ENCODE measurements at regions not wholly inside any gene's neighbourhood (a gene's known extent, or its start where the extent isn't known, plus 50 kb on each side); places are given as distances from the start of the nearest gene placed in this dataset.

GRCh38 chr1:209403921-209404320 is 179.6 kb upstream of the CAMK1G start:
- TF ChIP-seq FOXM1 (IDR thresholded peaks at IDR 0.05; ENCODE audit: borderline replicate concordance, low read depth) (no peak), REST (IDR thresholded peaks at IDR 0.05; ENCODE audit: low read depth) (no peak), EGR1 (IDR thresholded peaks at IDR 0.05) (no peak), MAX (IDR thresholded peaks at IDR 0.05) (no peak), TCF12 (IDR thresholded peaks at IDR 0.05; ENCODE audit: low read depth) (no peak), NFIC (IDR thresholded peaks at IDR 0.05) (no peak), TAF1 (IDR thresholded peaks at IDR 0.05; ENCODE audit: low read depth) (no peak), ZBTB7A (IDR thresholded peaks at IDR 0.05; ENCODE audit: low read depth) (no peak), TEAD4 (IDR thresholded peaks at IDR 0.05) (no peak), CREB1 (IDR thresholded peaks at IDR 0.05; ENCODE audit: low read depth) (no peak), RAD21 (IDR thresholded peaks at IDR 0.05; ENCODE audit: low read depth) (no peak), CEBPB (IDR thresholded peaks at IDR 0.05) (no peak)
- TF ChIP-seq, protein P1, sequence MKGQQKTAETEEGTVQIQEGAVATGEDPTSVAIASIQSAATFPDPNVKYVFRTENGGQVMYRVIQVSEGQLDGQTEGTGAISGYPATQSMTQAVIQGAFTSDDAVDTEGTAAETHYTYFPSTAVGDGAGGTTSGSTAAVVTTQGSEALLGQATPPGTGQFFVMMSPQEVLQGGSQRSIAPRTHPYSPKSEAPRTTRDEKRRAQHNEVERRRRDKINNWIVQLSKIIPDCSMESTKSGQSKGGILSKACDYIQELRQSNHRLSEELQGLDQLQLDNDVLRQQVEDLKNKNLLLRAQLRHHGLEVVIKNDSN (IDR thresholded peaks at IDR 0.05), result no peak

DNA sequence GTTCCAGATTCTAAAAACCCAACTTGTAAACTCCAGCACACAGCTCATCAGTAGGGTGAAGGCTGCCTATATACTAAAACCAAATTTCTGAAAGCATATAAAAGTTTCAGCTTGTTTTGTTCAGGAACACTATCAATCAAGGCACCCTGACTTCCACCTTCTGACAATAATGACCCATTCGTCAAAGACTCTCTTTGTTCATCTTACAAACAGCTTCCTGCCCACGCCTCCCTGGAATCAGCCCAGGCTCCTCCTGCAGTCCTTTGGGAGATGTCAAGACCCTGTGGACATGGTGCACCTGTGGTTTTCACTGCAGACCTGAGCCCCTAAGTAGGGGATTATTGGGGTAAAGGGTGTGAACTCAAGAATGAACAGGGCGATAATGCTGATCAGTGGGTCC is 178.9 kb upstream of the CAMK1G start:
- TF ChIP-seq MAX (IDR thresholded peaks at IDR 0.05), result no peak
- no peak for TF ChIP-seq EGR1 (IDR thresholded peaks at IDR 0.05)
- no peak for TF ChIP-seq NFIC (IDR thresholded peaks at IDR 0.05)
- TF ChIP-seq REST (IDR thresholded peaks at IDR 0.05; ENCODE audit: low read depth), result no peak
- TF ChIP-seq TEAD4 (IDR thresholded peaks at IDR 0.05), result no peak
- no peak for TF ChIP-seq TAF1 (IDR thresholded peaks at IDR 0.05; ENCODE audit: low read depth)
- no peak for TF ChIP-seq YY1 (IDR thresholded peaks at IDR 0.05; ENCODE audit: low read depth)
- no peak for TF ChIP-seq FOXM1 (IDR thresholded peaks at IDR 0.05; ENCODE audit: borderline replicate concordance, low read depth)
- TF ChIP-seq, protein P1 (IDR thresholded peaks at IDR 0.05), result no peak
- TF ChIP-seq ZBTB7A (IDR thresholded peaks at IDR 0.05; ENCODE audit: low read depth), result no peak
- TF ChIP-seq EP300 (IDR thresholded peaks at IDR 0.05; ENCODE audit: borderline replicate concordance), result no peak
- no peak for TF ChIP-seq TCF12 (IDR thresholded peaks at IDR 0.05; ENCODE audit: low read depth)
- no peak for TF ChIP-seq CREB1 (IDR thresholded peaks at IDR 0.05; ENCODE audit: low read depth)
- no peak for TF ChIP-seq RAD21 (IDR thresholded peaks at IDR 0.05; ENCODE audit: low read depth)
- TF ChIP-seq CEBPB (IDR thresholded peaks at IDR 0.05), result no peak

- TF ChIP-seq RAD21 (IDR thresholded peaks at IDR 0.05; ENCODE audit: low read depth) (no peak), REST (IDR thresholded peaks at IDR 0.05; ENCODE audit: low read depth) (no peak), CREB1 (IDR thresholded peaks at IDR 0.05; ENCODE audit: low read depth) (no peak), TAF1 (IDR thresholded peaks at IDR 0.05; ENCODE audit: low read depth) (no peak), NFIC (IDR thresholded peaks at IDR 0.05) (no peak), CEBPB (IDR thresholded peaks at IDR 0.05) (no peak), YY1 (IDR thresholded peaks at IDR 0.05; ENCODE audit: low read depth) (no peak), MAX (IDR thresholded peaks at IDR 0.05) (no peak), EGR1 (IDR thresholded peaks at IDR 0.05) (no peak), ZBTB7A (IDR thresholded peaks at IDR 0.05; ENCODE audit: low read depth) (no peak), TEAD4 (IDR thresholded peaks at IDR 0.05) (no peak), FOXM1 (IDR thresholded peaks at IDR 0.05; ENCODE audit: borderline replicate concordance, low read depth) (no peak), TCF12 (IDR thresholded peaks at IDR 0.05; ENCODE audit: low read depth) (no peak), EP300 (IDR thresholded peaks at IDR 0.05; ENCODE audit: borderline replicate concordance) (no peak)
- TF ChIP-seq, protein P1 (IDR thresholded peaks at IDR 0.05), result no peak
Measured at GRCh38 chr1:209405183-209405814, 178.2 kb upstream of the CAMK1G start.

Data from Ishikawa (cell line).